Loucy (cell line): ENCODE measurements at regions not wholly inside any gene's neighbourhood (a gene's known extent, or its start where the extent isn't known, plus 50 kb on each side); places are given as distances from the start of the nearest gene placed in this dataset.

ENCODE experiments used
- H2AFZ ChIP-seq: fragments of 200-600 bp; sonication (generic); 2 replicates; pipeline ENCODE4 v1.6.0; 2016; ENCODE audit warnings: antibody characterized with exemption, mild to moderate bottlenecking, low read length, moderate library complexity
- H3F3A ChIP-seq: fragments of 200-600 bp; 2 replicates; pipeline ENCODE4 v1.6.0; 2016; ENCODE audit warnings: antibody characterized with exemption, low read depth, mild to moderate bottlenecking
- H3K27me3 ChIP-seq: fragments of 200-600 bp; sonication (generic); 2 replicates; pipeline ENCODE4 v1.6.1; 2014; ENCODE audit warnings: low read length, mild to moderate bottlenecking; ENCODE audit not compliant: insufficient read depth, poor library complexity, severe bottlenecking
- H3K36me3 ChIP-seq: fragments of 200-600 bp; sonication (generic); 2 replicates; pipeline ENCODE4 v1.6.1; 2016; ENCODE audit warnings: low read length; ENCODE audit not compliant: insufficient read depth
- H3K4me1 ChIP-seq: fragments of 200-600 bp; sonication (generic); 2 replicates; pipeline ENCODE4 v1.5.1; 2014; ENCODE audit warnings: low read length, mild to moderate bottlenecking; ENCODE audit not compliant: insufficient read depth, poor library complexity, severe bottlenecking
- H3K4me2 ChIP-seq: fragments of 200-600 bp; sonication (generic); 2 replicates; pipeline ENCODE4 v1.6.0; 2014; ENCODE audit warnings: antibody characterized with exemption, low read length, low read depth, mild to moderate bottlenecking; ENCODE audit not compliant: poor library complexity, severe bottlenecking
- H3K4me3 ChIP-seq: fragments of 200-600 bp; sonication (generic); 2 replicates; pipeline ENCODE4 v1.5.1; 2014; ENCODE audit warnings: low read length, mild to moderate bottlenecking, mixed read lengths; ENCODE audit not compliant: poor library complexity, severe bottlenecking
- H3K79me2 ChIP-seq: fragments of 200-600 bp; sonication (generic); 2 replicates; pipeline ENCODE4 v1.6.1; 2014; ENCODE audit warnings: low read length; ENCODE audit not compliant: insufficient read depth
- H3K9ac ChIP-seq: fragments of 200-600 bp; sonication (generic); 2 replicates; pipeline ENCODE4 v1.6.0; 2014; ENCODE audit warnings: mild to moderate bottlenecking, low read depth, low read length, moderate library complexity; ENCODE audit not compliant: poor library complexity, severe bottlenecking
- H3K9me2 ChIP-seq: fragments of 200-600 bp; sonication (generic); replicated peaks from 2 replicates; pipeline ENCODE4 v1.6.1; 2016; ENCODE audit warnings: low read depth, low read length, mixed read lengths
- H3K9me3 ChIP-seq: fragments of 200-600 bp; sonication (generic); 2 replicates; pipeline ENCODE4 v1.6.1; 2014; ENCODE audit warnings: mild to moderate bottlenecking, antibody characterized with exemption, low read length, low read depth; ENCODE audit not compliant: insufficient read depth
- H4K20me1 ChIP-seq: fragments of 200-600 bp; sonication (generic); 2 replicates; pipeline ENCODE4 v1.6.0; 2014; ENCODE audit warnings: antibody characterized with exemption, low read length, mild to moderate bottlenecking; ENCODE audit not compliant: insufficient read depth, poor library complexity, severe bottlenecking
- EZH2phosphoT487 ChIP-seq: fragments of 200-600 bp; IDR thresholded peaks from 2 replicates; pipeline ENCODE4 v1.6.1; 2018; ENCODE audit warnings: antibody characterized with exemption, mild to moderate bottlenecking, moderate library complexity, borderline replicate concordance
- TF ChIP-seq, protein P1 (sequence below): fragments of 200-600 bp; sonication (generic); conservative IDR thresholded peaks from 2 replicates; pipeline ENCODE4 v1.5.1; 2014; ENCODE audit warnings: mild to moderate bottlenecking, antibody characterized with exemption, low read length

DNA sequence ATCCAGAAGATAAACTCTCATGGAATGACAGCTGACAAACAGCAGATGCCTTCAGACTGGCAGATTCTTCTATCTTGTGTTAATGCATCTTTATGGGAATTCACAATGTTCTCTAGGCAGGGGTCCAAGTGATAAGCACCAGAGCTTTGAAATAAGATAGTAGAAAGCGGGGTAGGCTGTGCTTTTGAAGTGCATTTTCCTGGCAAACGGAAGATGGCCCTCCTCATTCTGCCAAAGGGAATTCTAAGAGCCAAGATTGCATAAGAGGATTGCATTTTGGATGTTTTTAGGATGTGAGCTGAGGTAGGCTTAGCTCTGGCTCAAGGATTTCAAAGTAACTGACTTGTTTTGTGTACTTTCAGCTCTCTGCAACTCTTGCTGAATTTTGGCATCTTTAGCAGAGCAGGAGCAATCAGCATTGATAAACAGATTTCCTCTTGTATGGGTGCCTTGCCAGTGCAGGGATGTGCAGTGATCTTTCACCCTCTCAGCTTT lies 298.5 kb upstream of the KLF6 start:
- H3F3A ChIP-seq = no peaks in the 10 kb centered on the region
- H3K4me2 ChIP-seq = no peak overlapping the region
- H3K9me3 ChIP-seq = no peaks in the 10 kb centered on the region
- H3K36me3 ChIP-seq = no peaks in the 10 kb centered on the region
- no peak overlapping the region for H3K9ac ChIP-seq
- H3K27me3 ChIP-seq = no peaks in the 10 kb centered on the region
- H3K4me3 ChIP-seq = no peak overlapping the region
- TF ChIP-seq, protein P1, sequence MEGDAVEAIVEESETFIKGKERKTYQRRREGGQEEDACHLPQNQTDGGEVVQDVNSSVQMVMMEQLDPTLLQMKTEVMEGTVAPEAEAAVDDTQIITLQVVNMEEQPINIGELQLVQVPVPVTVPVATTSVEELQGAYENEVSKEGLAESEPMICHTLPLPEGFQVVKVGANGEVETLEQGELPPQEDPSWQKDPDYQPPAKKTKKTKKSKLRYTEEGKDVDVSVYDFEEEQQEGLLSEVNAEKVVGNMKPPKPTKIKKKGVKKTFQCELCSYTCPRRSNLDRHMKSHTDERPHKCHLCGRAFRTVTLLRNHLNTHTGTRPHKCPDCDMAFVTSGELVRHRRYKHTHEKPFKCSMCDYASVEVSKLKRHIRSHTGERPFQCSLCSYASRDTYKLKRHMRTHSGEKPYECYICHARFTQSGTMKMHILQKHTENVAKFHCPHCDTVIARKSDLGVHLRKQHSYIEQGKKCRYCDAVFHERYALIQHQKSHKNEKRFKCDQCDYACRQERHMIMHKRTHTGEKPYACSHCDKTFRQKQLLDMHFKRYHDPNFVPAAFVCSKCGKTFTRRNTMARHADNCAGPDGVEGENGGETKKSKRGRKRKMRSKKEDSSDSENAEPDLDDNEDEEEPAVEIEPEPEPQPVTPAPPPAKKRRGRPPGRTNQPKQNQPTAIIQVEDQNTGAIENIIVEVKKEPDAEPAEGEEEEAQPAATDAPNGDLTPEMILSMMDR = no peak
- no peak for TF ChIP-seq EZH2phosphoT487
- no peaks in the 10 kb centered on the region for H3K9me2 ChIP-seq
- no peak overlapping the region for H2AFZ ChIP-seq
- no peaks in the 10 kb centered on the region for H4K20me1 ChIP-seq
- H3K79me2 ChIP-seq = no peaks in the 10 kb centered on the region
- no peaks in the 10 kb centered on the region for H3K4me1 ChIP-seq

DNA sequence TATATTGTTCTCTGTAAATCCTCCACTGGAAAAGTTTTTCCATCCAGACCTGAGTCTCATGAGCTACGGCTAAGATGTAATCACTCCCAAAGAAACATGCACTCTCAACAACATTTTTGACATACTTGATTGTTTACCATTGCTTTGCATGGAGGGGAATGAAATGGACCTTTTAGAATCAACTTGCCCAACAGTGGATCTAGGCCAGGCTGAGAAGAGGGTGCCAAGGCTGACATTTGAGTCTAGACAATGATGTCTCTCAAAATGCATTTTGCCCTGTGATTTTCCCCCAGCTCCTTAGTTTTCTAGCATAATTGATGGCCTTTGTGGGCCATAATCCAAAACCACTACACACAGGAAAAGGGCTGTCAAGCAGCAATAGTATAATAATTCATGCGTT lies 297.9 kb upstream of the KLF6 start:
- no peaks in the 10 kb centered on the region for H3K27me3 ChIP-seq
- H3K4me3 ChIP-seq = no peak overlapping the region
- no peaks in the 10 kb centered on the region for H3F3A ChIP-seq
- no peaks in the 10 kb centered on the region for H4K20me1 ChIP-seq
- H3K9me3 ChIP-seq = no peaks in the 10 kb centered on the region
- no peak overlapping the region for H3K4me2 ChIP-seq
- H2AFZ ChIP-seq = no peak overlapping the region
- H3K79me2 ChIP-seq = no peaks in the 10 kb centered on the region
- H3K36me3 ChIP-seq = no peaks in the 10 kb centered on the region
- H3K4me1 ChIP-seq = no peaks in the 10 kb centered on the region
- TF ChIP-seq EZH2phosphoT487 = no peak
- TF ChIP-seq, protein P1 = no peak
- H3K9ac ChIP-seq = no peak overlapping the region
- no peaks in the 10 kb centered on the region for H3K9me2 ChIP-seq

DNA sequence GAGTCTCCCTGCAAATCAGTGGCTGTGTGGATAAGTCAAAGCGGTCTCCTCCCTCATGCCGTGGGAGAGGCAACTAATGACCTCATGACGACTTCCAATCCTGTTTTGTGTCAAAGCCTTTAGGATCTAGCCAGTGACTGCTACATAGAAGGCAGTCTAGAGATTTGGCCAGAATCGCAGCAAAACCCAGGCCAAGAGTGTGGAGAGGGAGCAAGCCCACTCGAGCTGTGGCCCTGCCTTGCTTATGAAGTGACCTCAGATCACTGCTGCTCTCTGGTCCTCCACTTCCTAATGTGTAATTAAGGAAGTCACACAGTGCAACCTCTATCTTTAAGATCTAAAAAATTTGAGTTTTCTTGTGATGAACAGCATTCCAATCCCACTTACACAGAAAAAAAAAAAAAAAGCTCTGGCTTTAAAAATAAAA lies 296.7 kb upstream of the KLF6 start:
- Histone ChIP-seq H3K4me1 (no peaks in the 10 kb centered on the region), H4K20me1 (no peaks in the 10 kb centered on the region), H3K4me3 (no peak overlapping the region), H3K79me2 (no peaks in the 10 kb centered on the region), H3F3A (no peaks in the 10 kb centered on the region), H3K9ac (no peak overlapping the region), H3K36me3 (no peaks in the 10 kb centered on the region), H3K9me2 (no peaks in the 10 kb centered on the region), H3K27me3 (no peaks in the 10 kb centered on the region), H2AFZ (no peak overlapping the region), H3K9me3 (peaks cover under 1% of the 10 kb centered on the region; the same call in 1 of the 2 replicates), H3K4me2 (no peak overlapping the region)
- no peak for TF ChIP-seq EZH2phosphoT487
- TF ChIP-seq, protein P1 = no peak
